GM12878 (cell line): ENCODE measurements at regions not wholly inside any gene's neighbourhood (a gene's known extent, or its start where the extent isn't known, plus 50 kb on each side); places are given as distances from the start of the nearest gene placed in this dataset.

ENCODE experiments used
- CTCF ChIP-seq, 3 experiments: IDR thresholded peaks in 2 of 3; conservative IDR thresholded peaks in 1 of 3; 2 replicates each; pipeline ENCODE4 v1.5.1; 2011; ENCODE audit warnings: low read depth in 3 of 3, low read length in 3 of 3, mild to moderate bottlenecking in 3 of 3, control low read depth in 2 of 3, moderate library complexity in 2 of 3, inconsistent platforms in 1 of 3, mixed read lengths in 1 of 3; ENCODE audit not compliant: control insufficient read depth in 2 of 3, insufficient read depth in 1 of 3; ENCODE audit errors: extremely low read depth in 1 of 3
- FOS ChIP-seq: IDR thresholded peaks from 3 replicates; pipeline ENCODE4 v1.6.1; 2011; ENCODE audit warnings: borderline replicate concordance; ENCODE audit not compliant: insufficient read length; ENCODE audit errors: extremely low read depth
- MAX ChIP-seq: IDR thresholded peaks from 2 replicates; pipeline ENCODE4 v1.6.1; 2012; ENCODE audit warnings: low read depth, low read length, improper control_type of control experiment
- NR2C1 ChIP-seq: fragments of 450-650 bp; IDR thresholded peaks from 2 replicates; pipeline ENCODE4 v1.6.1; 2017; ENCODE audit warnings: antibody characterized with exemption, mild to moderate bottlenecking, moderate library complexity
- POLR2AphosphoS5 ChIP-seq: IDR thresholded peaks from 2 replicates; pipeline ENCODE4 v1.6.1; 2011; ENCODE audit warnings: mild to moderate bottlenecking, low read length, inconsistent platforms
- SIX5 ChIP-seq: IDR thresholded peaks from 2 replicates; pipeline ENCODE4 v1.6.1; 2011; ENCODE audit warnings: mild to moderate bottlenecking, low read depth, low read length, moderate library complexity; ENCODE audit not compliant: severe bottlenecking
- SMC3 ChIP-seq: IDR thresholded peaks from 2 replicates; pipeline ENCODE4 v1.6.1; 2011; ENCODE audit warnings: low read length, improper control_type of control experiment, borderline replicate concordance
- USF1 ChIP-seq: IDR thresholded peaks from 2 replicates; pipeline ENCODE4 v1.6.1; 2011; ENCODE audit warnings: borderline replicate concordance, low read depth, mild to moderate bottlenecking, moderate library complexity, mixed read lengths, low read length; ENCODE audit not compliant: insufficient read depth; ENCODE audit errors: extremely low read length

GRCh38 chr10:123373591-123373990 is 219.4 kb downstream of the BUB3 start:
- TF ChIP-seq POLR2AphosphoS5 (no peak), CTCF (IDR thresholded peaks at IDR 0.05 in 2 of 3, conservative IDR thresholded peaks at IDR 0.05 in 1 of 3; ENCODE audit: control insufficient read depth in 2 of 3, extremely low read depth in 1 of 3, insufficient read depth in 1 of 3, low read depth in 3 of 3, low read length in 3 of 3) (no peak), SIX5 (no peak), USF1 (no peak), SMC3 (no peak), NR2C1 (no peak), MAX (no peak), FOS (no peak)
